Prostate gland (tissue), 2 donors: ENCODE measurements at regions not wholly inside any gene's neighbourhood (a gene's known extent, or its start where the extent isn't known, plus 50 kb on each side); places are given as distances from the start of the nearest gene placed in this dataset.
"Not testable (repeated sequence)": the region's sequence is repeated elsewhere in the genome, so short reads cannot be mapped to it uniquely, and the experiment has no call there.

ENCODE experiments used
- DNase-seq: peaks from one replicate; pipeline ENCODE4 v3.0.0-alpha.2; 2019; ENCODE audit warnings: low spot score
- H3K27ac ChIP-seq, 2 donors: fragments of 200-600 bp; sonication (generic); 2 replicates each; pipeline ENCODE4 v1.5.1; 2017 to 2019
- H3K27me3 ChIP-seq: fragments of 200-600 bp; sonication (generic); replicated peaks from 2 replicates; pipeline ENCODE4 v1.5.1; 2019; ENCODE audit not compliant: insufficient read depth
- H3K36me3 ChIP-seq, 2 donors: fragments of 200-600 bp; sonication (generic); 1 replicate in 1 of 2; 2 replicates in 1 of 2; pipeline versions ENCODE4 v1.5.1 to v1.8.1; 2017 to 2019
- H3K4me1 ChIP-seq: fragments of 200-600 bp; sonication (generic); replicated peaks from 2 replicates; pipeline ENCODE4 v1.5.1; 2019
- H3K4me3 ChIP-seq, 2 donors: fragments of 200-600 bp; sonication (generic); 2 replicates each; pipeline ENCODE4 v1.5.1; 2017 to 2019
- H3K9me3 ChIP-seq: fragments of 200-600 bp; sonication (generic); 2 replicates; pipeline ENCODE4 v1.5.1; 2017
- CTCF ChIP-seq, 4 experiments: fragments of 200-600 bp in 2 of 4; fragments of 450-650 bp in 2 of 4; sonication (generic) in 2 of 4; IDR thresholded peaks; 1 replicate in 3 of 4; 2 replicates in 1 of 4; pipeline ENCODE4 v1.5.1; 2016 to 2019; ENCODE audit warnings: antibody characterized with exemption in 4 of 4, mild to moderate bottlenecking in 2 of 4, moderate library complexity in 2 of 4
- POLR2A ChIP-seq: fragments of 450-650 bp; IDR thresholded peaks from one replicate; pipeline ENCODE4 v1.6.1; 2016; ENCODE audit warnings: antibody characterized with exemption, mild to moderate bottlenecking
- POLR2AphosphoS5 ChIP-seq: sonication (generic); formaldehyde crosslinking; IDR thresholded peaks from one replicate; pipeline ENCODE4 v1.6.1; 2017; ENCODE audit warnings: antibody characterized with exemption
- WGBS: methylation state at CpG from one replicate; pipeline ENCODE4 v1.1.5; 2018; 5-methylcytosine and 5-hydroxymethylcytosine counted together
- intact Hi-C: fragments of 100-400 bp; cut with DNase I; formaldehyde crosslinking; loops from one replicate; pipeline ENCODE4 v1.14.2; 2022

GRCh38 chr6:121619013-121619412 is 183.6 kb downstream of the GJA1 start:
- H3K27ac ChIP-seq = no peak overlapping the region
- TF ChIP-seq POLR2A (no peak), POLR2AphosphoS5 (no peak), CTCF (IDR thresholded peaks at IDR 0.05) (no peak)
- intact Hi-C loops = no loop called here
- H3K4me3 ChIP-seq = no peak overlapping the region
- DNase-seq = no peak
- H3K9me3 ChIP-seq = no peaks in the 10 kb centered on the region
- no peaks in the 10 kb centered on the region for H3K27me3 ChIP-seq
- H3K4me1 ChIP-seq = no peaks in the 10 kb centered on the region
- no peaks in the 10 kb centered on the region for H3K36me3 ChIP-seq
- 58% methylated on average over 2 of the region's 2 CpGs for WGBS

DNA sequence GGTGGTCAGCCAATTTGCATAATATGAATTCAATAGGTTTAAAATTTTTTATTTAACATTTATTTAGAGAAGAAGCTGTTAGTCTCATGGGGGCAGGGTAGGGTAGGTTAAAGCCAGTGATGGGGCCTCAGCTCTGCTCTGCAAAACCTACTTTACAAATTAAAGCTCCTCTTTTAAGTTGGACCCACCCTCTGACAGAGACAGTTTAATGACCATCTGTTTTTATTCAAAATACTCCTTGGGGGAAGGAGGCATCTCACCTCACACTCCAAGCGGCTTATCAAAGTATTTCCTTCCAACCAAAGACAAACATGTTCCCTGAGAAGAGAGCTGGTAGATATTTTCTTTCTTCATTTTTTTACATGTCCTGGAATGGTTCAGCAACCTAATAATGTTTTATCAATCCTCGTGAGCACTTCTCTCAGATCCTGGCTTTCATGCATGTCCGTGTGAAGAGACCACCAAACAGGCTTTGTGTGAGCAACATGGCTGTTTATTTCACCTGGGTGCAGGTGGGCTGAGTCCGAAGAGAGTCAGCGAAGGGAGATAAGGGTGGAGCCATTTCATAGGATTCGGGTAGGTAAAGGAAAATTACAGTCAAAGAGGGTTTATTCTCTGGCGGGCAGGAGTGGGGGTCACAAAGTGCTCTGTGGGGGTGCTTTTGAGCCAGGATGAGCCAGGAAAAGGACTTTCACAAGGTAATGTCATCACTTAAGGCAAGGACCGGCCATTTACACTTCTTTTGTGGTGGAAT is 184.7 kb downstream of the GJA1 start:
- no peaks in the 10 kb centered on the region for H3K36me3 ChIP-seq
- 82% methylated on average over 7 of the region's 8 CpGs for whole genome bisulfite sequencing
- no peak for DNase-seq
- no peaks in the 10 kb centered on the region for H3K9me3 ChIP-seq
- intact Hi-C loops = no loop called here
- no peak overlapping the region for H3K4me3 ChIP-seq
- H3K27ac ChIP-seq = no peak overlapping the region
- TF ChIP-seq POLR2A (no peak), POLR2AphosphoS5 (no peak), CTCF (IDR thresholded peaks at IDR 0.05) (no peak)
- no peaks in the 10 kb centered on the region for H3K4me1 ChIP-seq
- H3K27me3 ChIP-seq = no peaks in the 10 kb centered on the region

GRCh38 chr6:121627761-121628160 is 192.3 kb downstream of the GJA1 start:
- intact Hi-C loops = no loop called here
- H3K4me3 ChIP-seq = no peak overlapping the region
- H3K4me1 ChIP-seq = no peaks in the 10 kb centered on the region
- 47% methylated on average over 2 of the region's 2 CpGs for WGBS
- no peaks in the 10 kb centered on the region for H3K36me3 ChIP-seq
- DNase-seq = no peak
- no peak overlapping the region for H3K27ac ChIP-seq
- TF ChIP-seq POLR2A (no peak), CTCF (IDR thresholded peaks at IDR 0.05) (no peak), POLR2AphosphoS5 (no peak)
- H3K27me3 ChIP-seq = no peaks in the 10 kb centered on the region
- H3K9me3 ChIP-seq = no peaks in the 10 kb centered on the region

DNA sequence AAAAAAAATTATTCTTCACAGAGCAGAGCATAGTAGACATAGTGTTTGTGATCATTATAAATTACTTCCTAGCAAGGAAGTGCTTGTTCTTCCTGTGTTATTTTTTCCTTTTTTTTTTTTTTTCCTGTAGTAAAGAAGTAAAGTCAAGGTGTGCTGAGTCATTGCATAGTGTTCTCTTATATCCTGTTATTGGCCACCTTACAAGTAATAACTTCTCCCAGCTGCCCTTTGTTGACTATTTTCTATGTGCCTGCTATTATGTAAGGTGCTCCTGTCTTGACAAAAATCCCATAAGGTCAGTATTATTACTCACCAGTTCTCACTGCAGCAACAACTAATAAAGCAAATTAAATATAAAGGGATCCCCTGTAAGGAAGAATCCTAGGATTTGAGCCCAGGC is 195.3 kb downstream of the GJA1 start:
- H3K36me3 ChIP-seq = no peaks in the 10 kb centered on the region
- DNase-seq = no peak
- TF ChIP-seq POLR2AphosphoS5 (peak; percentile 46), CTCF (IDR thresholded peaks at IDR 0.05) (no peak)
- no peak overlapping the region for H3K4me3 ChIP-seq
- H3K4me1 ChIP-seq = no peaks in the 10 kb centered on the region
- H3K27me3 ChIP-seq = no peaks in the 10 kb centered on the region
- intact Hi-C loops = no loop called here
- no peak overlapping the region for H3K27ac ChIP-seq
- no peaks in the 10 kb centered on the region for H3K9me3 ChIP-seq

DNA sequence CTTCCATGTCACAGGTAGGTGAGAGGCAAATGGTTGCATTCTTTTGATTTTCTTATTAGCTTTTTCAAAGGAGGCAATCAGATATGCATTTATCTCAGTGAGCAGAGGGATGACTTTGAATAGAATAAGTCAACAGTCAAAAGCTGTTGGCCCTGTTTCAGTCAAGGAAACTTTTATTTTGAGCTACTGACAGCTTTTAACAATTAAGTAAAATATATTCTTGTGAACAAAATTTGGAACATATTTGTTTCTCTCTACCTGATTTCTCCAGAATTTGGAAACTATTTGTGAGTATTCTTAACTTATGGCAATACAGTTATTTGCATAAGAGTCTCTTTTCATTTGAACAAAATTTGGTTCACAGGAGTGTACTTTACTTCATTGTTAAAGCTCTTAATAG is 196.3 kb downstream of the GJA1 start:
- DNase-seq, H3K27ac ChIP-seq, intact Hi-C loops, H3K4me3 ChIP-seq, H3K9me3 ChIP-seq, H3K36me3 ChIP-seq, H3K27me3 ChIP-seq, H3K4me1 ChIP-seq: not testable (repeated sequence)
